Kidney tubule cell (primary cell): ENCODE measurements at regions not wholly inside any gene's neighbourhood (a gene's known extent, or its start where the extent isn't known, plus 50 kb on each side); places are given as distances from the start of the nearest gene placed in this dataset.

Experiments used
- DNase-seq: peaks from one replicate; pipeline ENCODE4 v3.0.0-alpha.2; 2018; ENCODE audit warnings: low spot score

DNA sequence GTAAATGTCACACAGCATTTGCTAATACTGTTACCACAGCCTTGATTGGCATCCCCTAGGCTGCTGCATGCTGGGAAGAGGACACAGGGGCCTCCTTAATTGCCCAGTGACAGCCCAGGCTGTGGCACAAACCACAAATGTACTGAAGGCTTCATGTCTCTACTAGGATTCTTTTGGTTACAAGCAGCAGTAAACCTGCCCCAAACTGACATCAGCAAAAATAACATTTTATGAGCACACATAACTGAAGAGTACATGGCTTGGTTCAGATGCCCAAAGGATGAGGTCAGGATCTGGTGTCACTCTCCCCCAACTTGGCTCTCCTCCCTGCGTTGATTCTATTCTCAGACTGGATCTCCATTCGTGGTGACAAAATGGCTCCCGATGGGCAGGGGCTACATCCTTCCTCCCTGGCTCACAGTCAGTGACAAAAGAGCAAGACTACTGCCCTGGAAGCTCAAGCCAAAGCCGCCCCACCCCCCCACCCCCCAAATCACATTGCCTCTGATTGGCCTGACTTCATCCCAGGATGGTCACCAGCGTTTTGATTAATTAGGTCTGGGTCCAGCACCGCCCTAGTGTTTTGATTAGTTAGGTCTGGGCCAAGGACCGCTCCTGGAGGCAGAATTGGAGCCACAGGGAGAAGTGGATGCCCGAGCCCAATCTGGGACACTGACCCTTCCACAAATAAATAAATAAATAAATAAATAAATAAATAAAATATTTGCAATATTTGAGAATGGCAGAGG, 180.5 kb upstream of the RBPJ start:
- peak; percentile 58 for DNase-seq

DNA sequence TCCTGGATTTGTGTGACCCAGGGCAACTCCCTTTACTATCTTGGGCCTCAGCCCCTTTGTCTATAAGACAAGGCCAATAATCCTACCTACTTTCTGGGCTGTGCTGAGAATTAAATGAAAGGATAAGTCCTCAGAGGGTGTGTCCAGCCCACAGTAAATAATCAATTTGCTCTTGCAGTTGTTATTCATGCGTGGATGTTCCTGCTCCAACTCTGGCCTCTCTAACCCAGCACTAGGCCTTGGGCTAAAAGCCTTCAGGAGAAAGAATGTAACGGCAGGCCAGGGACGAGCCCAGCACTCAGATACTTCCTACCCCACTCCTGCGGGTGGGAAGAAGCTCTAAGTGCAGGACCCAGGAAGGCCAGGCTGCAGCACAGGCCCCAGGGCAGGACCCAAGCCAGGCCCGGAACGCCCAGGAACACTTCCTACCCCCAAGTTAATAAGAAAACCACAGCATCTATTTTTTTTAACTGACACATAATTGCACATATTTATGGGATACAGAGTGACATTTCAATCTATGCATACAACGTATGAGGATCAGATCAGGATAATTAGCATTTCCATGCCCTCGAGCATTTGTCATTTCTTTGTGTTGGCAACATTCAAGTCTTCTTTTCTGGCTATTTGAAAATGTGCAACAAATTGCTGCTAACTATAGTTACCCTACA, 179.6 kb upstream of the RBPJ start:
- no peak for DNase-seq

DNA sequence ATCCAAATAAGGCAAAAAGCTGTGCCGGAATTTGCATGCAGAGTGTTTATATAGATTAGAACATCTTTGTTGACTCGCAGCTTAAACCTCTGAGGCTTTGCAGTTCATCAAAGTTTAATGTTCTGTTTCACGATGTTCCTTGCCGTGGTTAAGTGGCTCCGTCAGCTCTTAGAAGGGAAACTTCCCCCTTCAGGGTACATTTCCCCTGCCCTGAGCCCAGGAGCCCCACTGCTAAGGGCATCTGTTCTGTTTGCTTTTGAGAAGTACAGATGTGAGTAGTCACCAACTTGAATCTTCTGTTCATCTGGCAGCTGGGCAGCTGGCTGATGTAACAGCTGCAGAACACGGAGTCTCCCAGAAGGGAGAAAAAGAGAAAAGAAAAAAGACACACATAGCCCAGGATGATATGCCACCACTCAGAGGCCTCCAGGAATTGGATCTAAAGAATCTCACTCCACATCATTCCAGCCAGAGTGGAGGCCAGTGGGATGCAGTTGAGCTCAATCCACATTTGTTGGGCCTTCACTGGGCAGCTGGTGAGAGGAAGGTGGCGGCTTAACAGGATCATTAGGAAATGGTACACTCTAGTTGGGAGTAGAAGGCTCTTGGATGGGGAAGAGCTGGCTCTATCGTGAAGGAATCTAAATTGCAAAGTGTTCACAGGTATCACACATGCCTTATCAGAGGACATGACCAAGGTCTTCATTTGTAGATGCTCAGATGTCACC, 178.7 kb upstream of the RBPJ start:
- DNase-seq, result no peak

DNA sequence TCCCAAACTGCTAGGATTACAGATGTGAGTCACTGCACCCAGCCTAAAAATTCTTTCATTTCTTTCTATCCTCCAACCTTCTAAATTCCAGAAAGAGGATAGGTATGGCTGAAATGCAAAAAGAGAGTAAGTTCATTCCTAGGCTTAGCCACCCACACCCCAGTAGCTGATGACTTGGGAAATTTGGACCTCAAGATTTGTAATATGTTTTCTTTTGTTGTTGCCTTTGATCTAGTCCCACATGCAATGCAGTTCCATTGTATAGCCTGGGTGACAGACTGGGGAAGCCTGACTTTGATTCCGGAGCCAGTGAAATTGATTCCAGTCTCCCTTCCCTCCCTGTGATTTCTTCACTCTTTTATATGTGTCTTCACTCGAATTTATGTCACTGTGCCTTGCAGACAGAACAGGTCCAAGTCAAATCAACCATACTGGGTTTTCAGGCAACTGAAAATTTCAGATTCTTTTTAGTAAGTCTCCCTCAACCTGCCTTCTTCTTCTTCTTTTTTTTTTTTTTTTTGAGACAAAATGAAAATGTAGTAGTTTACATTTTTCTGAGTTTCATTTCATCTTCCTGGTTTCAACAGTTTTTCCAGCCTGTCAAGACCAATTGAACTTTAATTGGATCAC, 176.2 kb upstream of the RBPJ start:
- no peak for DNase-seq

DNA sequence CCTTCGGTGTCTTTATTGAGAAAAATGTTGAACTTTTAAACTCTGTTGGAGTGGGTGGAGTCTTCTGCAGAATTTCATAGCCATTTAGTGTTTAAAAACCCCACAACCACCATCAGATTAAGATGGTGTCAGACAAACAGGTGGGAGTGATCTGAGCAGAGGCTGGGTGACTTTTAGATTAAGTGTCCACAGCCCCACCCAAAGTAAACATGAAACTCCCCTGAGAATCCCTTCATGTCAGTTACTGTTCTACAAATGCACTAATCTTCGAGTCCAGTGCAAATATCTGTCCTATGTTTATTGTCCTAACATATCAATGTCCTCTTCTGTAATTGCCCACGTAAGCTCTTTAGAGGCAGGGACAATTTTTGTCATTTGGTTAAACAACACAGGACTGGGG, 175.6 kb upstream of the RBPJ start:
- DNase-seq, result no peak

DNA sequence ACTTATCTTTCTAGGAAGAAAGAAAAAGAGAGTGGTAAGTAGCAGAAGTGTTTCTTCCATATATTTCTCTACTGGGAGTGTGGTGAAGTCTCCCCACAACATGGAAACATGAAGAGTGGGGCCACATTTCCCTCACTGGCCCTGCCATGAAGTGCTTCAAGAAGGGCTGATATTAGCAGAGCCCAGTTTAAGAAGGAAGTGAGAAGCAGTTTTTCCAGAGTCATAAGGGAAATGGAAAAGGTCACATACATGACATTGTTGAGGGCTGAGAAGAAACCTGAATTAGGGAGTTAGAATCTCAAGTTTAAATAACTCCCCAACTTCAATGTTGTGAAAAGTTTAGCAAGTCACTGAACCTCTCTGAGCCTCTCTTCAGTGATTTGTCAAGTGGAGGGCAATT, 171.9 kb upstream of the RBPJ start:
- no peak for DNase-seq

DNA sequence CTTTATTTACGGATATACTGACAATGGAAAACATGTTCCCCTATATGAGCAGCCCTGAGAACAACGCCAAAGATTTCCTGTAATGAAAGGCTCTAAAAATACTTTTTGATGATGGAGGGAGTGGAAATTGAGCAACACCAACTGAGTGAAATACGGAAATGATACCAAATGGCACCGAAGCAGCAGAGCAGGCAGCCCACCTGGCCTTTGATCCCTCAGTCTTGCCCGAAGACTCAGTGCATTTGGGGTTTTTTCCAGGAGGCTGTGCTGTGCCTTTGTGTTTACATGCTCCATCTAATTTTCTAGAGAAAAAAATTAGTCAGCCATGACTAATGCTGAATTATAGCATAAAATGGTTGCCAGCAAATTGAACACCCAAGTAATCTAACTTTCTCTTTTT, 169.9 kb upstream of the RBPJ start:
- no peak for DNase-seq

DNA sequence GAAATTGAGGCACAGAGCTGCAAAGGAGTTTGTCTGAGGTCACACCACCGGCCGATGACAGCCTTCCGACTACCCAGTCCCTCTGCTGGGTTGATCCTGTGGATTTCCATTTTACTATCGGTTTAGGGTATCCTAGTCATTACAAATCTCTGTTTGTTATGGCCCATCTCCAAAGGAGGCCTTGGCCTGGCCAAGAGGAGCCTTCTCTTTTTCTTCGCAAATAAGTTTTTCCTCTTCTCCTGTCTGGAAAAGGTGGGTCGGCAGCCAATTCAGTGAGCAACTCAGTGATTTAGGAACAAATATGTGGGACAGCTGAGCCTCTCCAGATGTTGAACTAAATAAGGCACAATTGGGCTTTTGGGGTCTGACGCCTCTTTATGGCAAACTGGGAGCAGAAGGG, 169.2 kb upstream of the RBPJ start:
- DNase-seq, result no peak

DNA sequence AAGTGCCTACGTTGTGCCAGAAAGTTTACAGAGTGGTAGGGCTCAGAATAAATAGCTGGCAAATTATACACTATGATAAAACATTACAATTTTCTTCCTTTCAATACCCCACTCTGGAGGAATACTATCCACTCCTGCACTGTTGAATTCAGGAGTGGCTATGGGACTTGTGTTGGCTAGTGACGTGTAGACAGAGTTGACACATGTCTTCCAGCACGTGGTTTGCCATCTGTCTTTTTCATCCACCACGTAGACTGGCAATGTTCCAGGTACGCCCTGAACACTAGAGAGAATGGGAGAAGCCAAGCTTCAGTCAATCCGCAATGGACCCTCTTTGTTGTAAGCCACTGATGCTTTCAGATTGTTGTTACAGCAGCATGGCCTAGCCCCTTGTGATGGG, 168.8 kb upstream of the RBPJ start:
- no peak for DNase-seq

DNA sequence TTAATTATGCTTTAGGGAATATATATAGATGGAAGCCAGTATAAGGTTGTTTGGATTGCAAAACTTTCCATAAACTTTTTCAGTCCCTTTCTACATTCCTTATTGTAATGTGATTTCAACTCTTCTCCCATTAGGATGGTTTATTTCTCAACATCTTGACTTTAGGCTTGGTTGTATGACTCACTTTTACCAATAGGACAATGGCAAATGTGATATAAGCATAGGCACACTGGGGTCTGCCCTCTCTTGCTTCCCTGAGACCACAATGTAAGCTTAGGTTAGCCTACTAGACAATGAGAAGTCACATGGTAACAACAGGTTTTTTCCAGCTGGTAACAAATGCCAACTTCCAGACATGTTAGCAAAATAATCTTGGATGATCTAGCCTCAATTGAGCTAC, 163.3 kb upstream of the RBPJ start:
- no peak for DNase-seq

DNA sequence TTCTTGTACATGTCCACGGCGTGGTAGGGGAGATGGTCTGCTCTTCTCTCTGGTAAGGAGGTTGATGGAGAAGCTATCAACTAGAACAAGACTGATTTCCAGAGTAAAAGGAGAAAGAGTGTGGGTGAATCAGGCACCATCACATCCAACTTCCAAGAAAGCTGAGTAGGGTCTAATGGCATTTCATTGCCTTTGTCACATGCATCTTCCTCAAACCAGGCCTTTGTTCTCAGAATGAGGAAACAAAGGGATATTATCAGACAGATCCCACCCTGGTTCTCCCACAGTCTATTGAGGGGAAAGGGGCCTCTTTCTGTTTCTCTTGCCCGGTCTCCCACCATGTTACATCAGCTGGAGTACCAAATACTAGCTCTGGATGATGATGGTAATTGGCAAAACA, 160.2 kb upstream of the RBPJ start:
- no peak for DNase-seq

DNA sequence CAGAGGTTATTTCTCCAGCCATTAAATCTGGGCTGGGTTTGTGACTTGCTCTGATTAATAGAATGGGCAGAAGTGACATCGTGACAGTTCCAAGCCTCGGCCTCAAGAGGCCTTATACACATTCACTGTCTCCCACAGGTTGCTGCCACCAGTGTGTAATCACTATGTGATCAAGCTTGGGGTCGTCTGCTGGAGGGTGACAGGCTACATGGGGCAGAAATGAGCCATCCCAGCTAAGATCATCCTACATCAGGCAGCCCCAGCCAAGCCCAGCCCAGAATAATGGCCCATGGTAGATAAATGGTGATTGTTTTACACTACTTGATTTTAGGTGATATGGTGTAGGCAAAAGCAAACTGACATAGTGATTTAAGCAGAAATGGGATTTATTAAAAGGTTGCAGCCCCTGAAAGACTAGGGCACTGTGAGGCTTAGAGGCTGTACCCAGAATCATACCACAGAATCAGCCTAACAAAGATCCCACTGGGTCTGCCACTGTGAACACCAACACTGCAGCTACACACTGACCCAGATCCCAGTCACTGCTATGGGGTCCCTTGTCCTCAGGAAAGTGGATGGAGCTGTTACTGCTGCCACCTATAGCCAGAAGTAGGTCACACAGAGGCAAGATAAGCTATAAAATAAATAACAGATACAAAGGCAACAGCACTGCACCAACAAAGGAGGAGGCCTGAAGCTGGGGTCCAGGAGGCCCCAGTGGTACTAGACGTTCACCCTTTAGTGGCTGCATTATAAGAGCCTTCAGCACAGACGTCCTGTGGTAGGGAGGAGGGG, 159.6 kb upstream of the RBPJ start:
- no peak for DNase-seq

DNA sequence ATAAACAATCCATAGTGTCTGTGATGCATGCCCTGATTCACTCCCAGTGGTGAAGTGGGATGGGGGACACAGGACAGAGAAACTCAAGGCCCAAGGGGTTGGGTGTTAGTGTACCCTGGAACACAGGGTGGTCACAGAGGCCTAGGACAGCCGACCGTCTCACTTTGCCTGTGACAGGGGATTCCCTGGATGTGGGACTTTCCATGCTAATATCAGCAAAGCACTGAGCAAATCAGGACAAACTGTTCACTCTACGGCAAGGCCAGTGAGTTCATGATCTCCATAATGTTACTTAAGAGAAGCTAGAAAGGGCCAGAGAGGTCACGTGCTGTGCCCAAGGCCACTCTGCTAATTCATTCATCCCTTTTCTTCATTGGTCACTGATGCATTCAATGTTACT, 158.7 kb upstream of the RBPJ start:
- DNase-seq, result no peak

DNA sequence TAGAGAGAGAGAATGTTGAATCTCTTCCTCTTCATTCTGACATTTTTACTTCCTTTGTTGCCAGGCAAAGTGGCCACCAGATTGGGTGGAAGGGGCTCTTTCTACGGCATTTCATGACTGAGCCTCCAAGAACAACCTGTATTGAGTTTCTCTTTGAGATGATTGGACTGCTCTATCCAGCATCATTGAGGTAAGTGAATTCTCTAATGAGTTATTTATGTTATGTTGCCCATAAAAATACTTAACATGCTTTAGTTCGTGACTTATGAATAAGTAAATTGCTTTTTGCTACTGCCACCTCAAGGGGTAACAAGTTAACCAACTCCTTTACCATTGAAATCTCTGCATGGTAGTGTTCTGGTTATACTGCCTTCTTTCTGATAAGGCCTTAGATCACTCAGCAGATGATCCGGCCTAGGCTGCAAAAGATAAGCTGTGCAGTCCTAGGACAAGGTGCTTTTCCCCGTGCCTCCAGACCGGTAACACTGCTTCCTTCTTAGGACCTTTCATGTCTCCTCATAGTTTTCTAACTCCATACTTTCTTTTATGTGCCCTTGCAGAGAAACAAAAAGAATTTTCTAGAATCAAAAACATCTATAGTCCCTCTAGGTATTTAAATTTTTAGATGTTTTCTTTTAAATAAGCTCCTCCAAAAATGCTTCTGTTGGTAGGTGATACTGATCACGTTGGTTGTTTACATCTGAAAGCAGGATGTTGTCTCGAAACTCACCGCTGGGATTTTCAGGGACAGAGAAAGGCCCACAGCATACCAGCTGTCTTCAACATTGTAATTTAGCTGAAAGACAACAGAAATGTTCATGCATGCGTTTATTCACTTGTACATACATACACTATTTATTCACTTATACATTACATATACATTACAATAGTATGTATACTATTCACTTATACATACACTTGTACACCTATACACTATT, 157.1 kb upstream of the RBPJ start:
- DNase-seq, result no peak

DNA sequence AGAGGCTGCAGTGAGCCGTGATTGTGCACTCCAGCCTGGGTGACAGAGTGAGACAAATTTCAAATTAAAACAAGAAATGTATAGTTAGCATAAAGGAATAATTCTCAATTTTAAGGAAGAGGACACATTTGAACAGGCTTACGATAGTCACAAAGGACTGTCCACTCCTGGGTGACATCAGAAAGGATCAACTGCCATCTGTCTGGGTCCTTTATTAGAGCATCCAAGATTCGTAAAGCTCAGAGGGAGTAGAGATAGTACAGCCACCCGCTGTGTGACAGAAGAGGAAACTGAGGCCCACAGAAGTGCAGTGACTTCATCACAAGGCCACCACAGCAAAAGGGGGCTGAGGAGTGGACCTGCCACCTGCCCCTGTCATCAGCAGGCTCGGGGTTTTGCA, 149.3 kb upstream of the RBPJ start:
- no peak for DNase-seq

DNA sequence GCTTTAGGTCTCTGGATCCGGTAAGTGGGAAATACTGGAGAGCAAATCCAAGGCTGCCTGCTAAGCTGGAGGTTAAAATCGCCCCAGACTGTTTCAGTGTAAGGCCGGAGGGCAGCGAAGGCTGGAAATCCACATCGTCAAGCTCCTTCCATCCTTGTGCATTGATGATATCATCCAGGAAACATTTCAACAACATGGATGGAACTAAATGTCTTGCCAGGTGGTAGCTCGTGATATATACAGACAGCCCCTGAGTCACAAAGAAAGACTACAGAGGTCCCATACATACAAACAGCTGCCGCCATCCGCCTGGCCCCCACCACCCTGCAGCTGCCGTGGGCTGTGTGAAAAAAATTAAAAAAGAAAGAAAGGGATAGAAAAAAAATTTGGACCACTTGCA, 148.9 kb upstream of the RBPJ start:
- DNase-seq, result peak; percentile 28

DNA sequence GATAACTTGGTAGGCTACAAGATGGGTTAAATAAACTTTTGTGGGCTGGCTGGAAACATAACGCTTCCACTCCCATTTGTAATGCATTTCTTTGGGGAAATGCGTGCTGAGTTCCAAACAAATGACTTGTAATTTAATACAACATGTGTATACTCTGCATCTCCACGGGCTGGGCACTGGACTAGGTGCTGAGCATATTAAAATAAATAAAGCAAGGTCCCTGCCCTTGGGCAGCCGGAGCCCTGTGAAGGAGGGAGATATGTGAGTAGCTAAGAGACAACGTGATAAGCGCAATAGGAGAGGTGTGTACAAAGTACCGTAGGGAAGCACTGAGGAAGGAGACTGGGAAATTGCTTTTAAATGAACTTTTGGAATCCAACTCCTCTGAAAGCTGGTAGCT, 147.2 kb upstream of the RBPJ start:
- no peak for DNase-seq

DNA sequence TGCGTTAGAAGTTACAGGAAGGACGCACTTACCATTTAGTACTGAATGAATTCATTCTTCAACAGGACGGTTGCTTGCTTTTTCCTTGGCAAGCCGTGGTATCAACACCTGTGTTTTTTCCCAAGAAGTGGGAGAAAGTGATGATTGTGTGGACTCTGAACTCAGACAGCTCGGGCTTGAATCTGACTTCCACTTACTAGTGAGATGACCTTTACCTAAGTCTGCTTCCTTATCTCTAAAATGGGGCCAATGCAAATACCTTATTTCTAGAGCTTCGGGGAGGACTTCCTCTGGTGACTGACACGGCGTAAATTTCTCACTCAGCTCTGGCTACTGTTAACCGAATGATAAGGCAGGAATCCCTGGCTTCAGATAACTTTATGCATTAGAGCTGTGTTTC, 146.8 kb upstream of the RBPJ start:
- no peak for DNase-seq

DNA sequence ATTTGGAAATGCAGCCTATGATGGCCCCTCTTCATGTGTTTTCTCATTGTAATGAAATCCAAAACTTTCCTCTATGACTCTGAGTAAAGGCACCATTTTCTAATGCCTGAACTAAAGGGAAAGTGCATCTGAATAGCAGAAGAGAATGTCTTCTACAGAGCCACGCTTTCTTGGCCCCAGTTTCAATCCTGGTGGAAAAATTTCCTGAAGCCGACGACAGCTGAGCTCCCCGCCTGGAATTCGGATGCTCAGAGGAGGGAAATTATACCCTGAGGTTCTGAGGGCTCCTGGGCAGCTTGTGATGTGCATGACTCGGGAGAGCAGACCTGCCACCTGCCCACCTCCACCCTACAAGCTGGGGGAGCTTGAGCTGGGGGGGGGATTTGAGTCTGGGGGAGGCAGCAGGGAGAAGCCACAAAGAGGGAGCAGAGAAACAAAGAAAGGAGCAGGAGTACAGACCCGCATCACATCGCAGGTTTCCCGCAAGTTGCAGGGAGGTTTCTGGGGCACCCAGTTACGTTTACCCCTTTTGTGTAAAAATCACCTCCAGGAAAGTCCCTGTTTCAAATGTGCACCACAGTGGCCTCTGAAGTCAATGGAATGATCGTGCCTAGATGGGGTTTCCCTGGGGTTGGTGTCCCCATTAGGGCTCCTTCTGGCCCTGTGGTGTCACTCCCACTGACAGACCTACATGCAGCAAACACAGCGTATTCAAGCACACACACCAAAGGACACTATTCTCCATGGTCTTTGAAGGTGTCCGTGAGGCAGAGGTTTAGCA, 145.6 kb upstream of the RBPJ start:
- no peak for DNase-seq

DNA sequence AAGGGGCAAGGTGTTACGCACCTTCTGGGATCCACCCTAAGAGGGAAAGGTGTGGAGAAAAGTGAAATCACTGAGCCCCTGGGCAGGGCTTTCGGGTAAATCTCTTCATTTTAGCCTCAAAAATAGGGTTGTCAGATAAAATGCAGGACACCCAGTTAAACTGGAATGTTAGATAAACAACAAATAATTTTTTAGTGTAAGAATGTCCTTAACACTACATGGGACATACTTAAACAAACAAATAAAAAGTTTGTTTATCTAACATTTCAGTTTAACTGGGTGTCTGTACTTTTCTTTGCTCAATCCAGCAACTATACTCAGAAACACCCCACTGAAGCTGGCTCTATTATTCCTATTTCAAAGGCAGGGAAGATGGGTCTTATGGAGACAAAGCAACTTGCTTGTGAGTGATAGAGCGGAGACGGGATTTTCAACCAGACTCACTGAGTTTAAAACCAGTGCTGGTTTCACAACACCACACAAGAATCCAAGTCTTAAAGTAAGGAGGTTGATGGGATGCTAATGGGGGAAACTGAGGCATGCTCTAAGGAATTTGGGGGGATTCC, 144.8 kb upstream of the RBPJ start:
- no peak for DNase-seq
